HepG2 (cell line): ENCODE measurements at regions not wholly inside any gene's neighbourhood (a gene's known extent, or its start where the extent isn't known, plus 50 kb on each side); places are given as distances from the start of the nearest gene placed in this dataset.

Experiments used
- ATAC-seq: fragments of 200-7000 bp; cut with Tn5 transposase; 3 replicates; pipeline ENCODE4 v1.9.1; 2020; ENCODE audit warnings: mild to moderate bottlenecking, moderate library complexity
- BruUV-seq: library from RNA; stranded (reverse); fragments of 400-500 nt; replicated peaks from 2 replicates; lab custom pipeline; 2021; lab: Mats Ljungman, UMichigan
- CTCF ChIA-PET: fragments of 300-600 bp; formaldehyde crosslinking; extraction: SDS; loops from one replicate; lab custom pipeline; 2021; ENCODE audit warnings: low total read pairs, inconsistent platforms, low intra/inter-chr PET ratio; lab: Yijun Ruan, JAX
- POLR2A ChIA-PET: fragments of 350-600 bp; sonication (Branson Sonifier 250); formaldehyde crosslinking; loops from one replicate; lab custom pipeline; 2020; ENCODE audit warnings: antibody characterized with exemption, inconsistent platforms; lab: Yijun Ruan, JAX
- DNase-seq: peaks from one replicate; pipeline ENCODE4 v3.0.0-alpha.2; 2015; ENCODE audit warnings: low spot score
- FAIRE-seq: peaks from 3 replicates; lab custom pipeline; 2011; peaks lifted over from hg19 to GRCh38; lab: Jason Lieb, UNC
- H2AFZ ChIP-seq: one replicate; pipeline ENCODE4 v1.6.1; 2011; ENCODE audit warnings: low read length, inconsistent platforms
- H3K27ac ChIP-seq: fragments of 300-600 bp; 3 replicates; pipeline ENCODE4 v1.8.0; 2011; ENCODE audit warnings: mixed run types, mild to moderate bottlenecking, mixed read lengths, low read length, inconsistent platforms; ENCODE audit not compliant: insufficient read depth; ENCODE audit errors: extremely low read length
- H3K27me3 ChIP-seq, 2 experiments: fragments of 200-600 bp in 1 of 2; 2 replicates in 1 of 2; 3 replicates in 1 of 2; pipeline versions ENCODE4 v1.6.0 to v1.8.0; 2011; ENCODE audit warnings: low read length in 2 of 2, mild to moderate bottlenecking in 2 of 2, moderate library complexity in 2 of 2, inconsistent platforms in 1 of 2; ENCODE audit not compliant: insufficient read depth in 2 of 2, control insufficient read depth in 1 of 2
- H3K36me3 ChIP-seq, 2 experiments: fragments of 200-600 bp in 1 of 2; replicated peaks in 1 of 2; 2 replicates in 1 of 2; 3 replicates in 1 of 2; pipeline versions ENCODE4 v1.5.1 to v1.8.0; 2011; ENCODE audit warnings: low read length in 2 of 2, inconsistent platforms in 1 of 2; ENCODE audit not compliant: insufficient read depth in 2 of 2, control insufficient read depth in 1 of 2
- H3K4me1 ChIP-seq: 2 replicates; pipeline ENCODE4 v1.5.1; 2012; ENCODE audit warnings: low read length, inconsistent platforms; ENCODE audit not compliant: insufficient read depth
- H3K4me2 ChIP-seq: 2 replicates; pipeline ENCODE4 v1.6.0; 2011; ENCODE audit warnings: low read depth, low read length, inconsistent platforms
- H3K4me3 ChIP-seq, 3 experiments: fragments of 200-600 bp in 1 of 3; sonication (generic), shearing (Covaris generic) in 1 of 3; replicated peaks in 1 of 3; 2 replicates each; pipeline ENCODE4 v1.5.1; 2011 to 2016; ENCODE audit warnings: low read length in 3 of 3, inconsistent platforms in 2 of 3, low read depth in 2 of 3, mild to moderate bottlenecking in 2 of 3, control low read depth in 1 of 3, mixed read lengths in 1 of 3; ENCODE audit not compliant: insufficient read depth in 1 of 3
- H3K79me2 ChIP-seq: one replicate; pipeline ENCODE4 v1.6.1; 2011; ENCODE audit warnings: low read length, inconsistent platforms; ENCODE audit not compliant: insufficient read depth
- H3K9ac ChIP-seq: 2 replicates; pipeline ENCODE4 v1.6.0; 2011; ENCODE audit warnings: mild to moderate bottlenecking, low read depth, low read length, inconsistent platforms; ENCODE audit not compliant: insufficient read depth
- H3K9me3 ChIP-seq: 2 replicates; pipeline ENCODE4 v1.5.1; 2012; ENCODE audit warnings: mild to moderate bottlenecking, low read length
- H4K20me1 ChIP-seq: 2 replicates; pipeline ENCODE4 v1.6.0; 2011; ENCODE audit warnings: inconsistent platforms, mild to moderate bottlenecking, low read length, moderate library complexity; ENCODE audit not compliant: insufficient read depth
- HNRNPK ChIP-seq: fragments of 200-400 bp; formaldehyde crosslinking; IDR thresholded peaks from 2 replicates; pipeline ENCODE4 v1.6.1; 2018; ENCODE audit warnings: low read length, low read depth, moderate library complexity, mild to moderate bottlenecking; ENCODE audit not compliant: poor library complexity, severe bottlenecking
- KDM5B ChIP-seq: sonication (generic); formaldehyde crosslinking; IDR thresholded peaks from 2 replicates; pipeline ENCODE4 v1.4.0; 2020; ENCODE audit warnings: missing genetic modification reagents, mild to moderate bottlenecking, borderline replicate concordance
- LCORL ChIP-seq, 2 experiments: fragments of 450-650 bp in 1 of 2; sonication (generic) in 1 of 2; formaldehyde crosslinking in 1 of 2; IDR thresholded peaks; 2 replicates each; pipeline versions ENCODE4 v1.5.0 to v1.6.1; 2017 to 2020; ENCODE audit warnings: antibody characterized with exemption in 1 of 2, missing genetic modification reagents in 1 of 2
- PAWR ChIP-seq: sonication (generic); formaldehyde crosslinking; IDR thresholded peaks from 2 replicates; pipeline ENCODE4 v1.4.0; 2020; ENCODE audit warnings: missing genetic modification reagents, mild to moderate bottlenecking, borderline replicate concordance
- TSC22D2 ChIP-seq: sonication (generic); formaldehyde crosslinking; IDR thresholded peaks from 2 replicates; pipeline ENCODE4 v1.5.1; 2020; ENCODE audit warnings: missing genetic modification reagents, mild to moderate bottlenecking, borderline replicate concordance
- ZNF780A ChIP-seq: sonication (generic); formaldehyde crosslinking; IDR thresholded peaks from 2 replicates; pipeline ENCODE4 v1.8.0; 2022; ENCODE audit warnings: mild to moderate bottlenecking, missing genetic modification reagents, moderate library complexity
- in situ Hi-C: cut with HindIII; loops from 2 replicates; pipeline ENCODE4 v1.10.0; 2017; ENCODE audit warnings: low pct_unique_long_range_greater_than_20kb; ENCODE audit not compliant: extremely low pct_ligation_motif_present
- intact Hi-C: fragments of 100-400 bp; cut with micrococcal nuclease; formaldehyde crosslinking; loops from one replicate; pipeline ENCODE4 v1.10.0; 2022; ENCODE audit not compliant: unreplicated experiment
- TF ChIP-seq, protein P1 (sequence below): sonication (generic); formaldehyde crosslinking; IDR thresholded peaks from 2 replicates; pipeline ENCODE4 v1.8.1; 2023; ENCODE audit warnings: missing genetic modification reagents, inconsistent platforms, borderline replicate concordance

- no peak overlapping the region for H2AFZ ChIP-seq
- no peaks in the 10 kb centered on the region for H4K20me1 ChIP-seq
- H3K9me3 ChIP-seq, result peaks cover 84% of the 10 kb centered on the region
- H3K9ac ChIP-seq, result no peak overlapping the region
- intact Hi-C loops (no loop called here), in situ Hi-C loops (no loop called here)
- no peak overlapping the region for H3K4me2 ChIP-seq
- TF ChIP-seq PAWR (CRISPR knock-in tag) (no peak), TSC22D2 (CRISPR knock-in tag) (no peak), KDM5B (CRISPR knock-in tag) (no peak), HNRNPK (no peak), LCORL (IDR thresholded peaks at IDR 0.05) (no peak), LCORL (CRISPR knock-in tag; IDR thresholded peaks at IDR 0.05) (no peak), ZNF780A (no peak)
- TF ChIP-seq, protein P1, sequence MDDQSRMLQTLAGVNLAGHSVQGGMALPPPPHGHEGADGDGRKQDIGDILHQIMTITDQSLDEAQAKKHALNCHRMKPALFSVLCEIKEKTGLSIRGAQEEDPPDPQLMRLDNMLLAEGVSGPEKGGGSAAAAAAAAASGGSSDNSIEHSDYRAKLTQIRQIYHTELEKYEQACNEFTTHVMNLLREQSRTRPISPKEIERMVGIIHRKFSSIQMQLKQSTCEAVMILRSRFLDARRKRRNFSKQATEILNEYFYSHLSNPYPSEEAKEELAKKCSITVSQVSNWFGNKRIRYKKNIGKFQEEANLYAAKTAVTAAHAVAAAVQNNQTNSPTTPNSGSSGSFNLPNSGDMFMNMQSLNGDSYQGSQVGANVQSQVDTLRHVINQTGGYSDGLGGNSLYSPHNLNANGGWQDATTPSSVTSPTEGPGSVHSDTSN (CRISPR knock-in tag), result no peak
- no peaks in the 10 kb centered on the region for H3K4me1 ChIP-seq
- no peaks in the 10 kb centered on the region for H3K27me3 ChIP-seq
- H3K36me3 ChIP-seq, result no peaks in the 10 kb centered on the region
- FAIRE-seq, result no peak
- DNase-seq, result no peak
- CTCF ChIA-PET, result no interaction called here
- BruUV-seq, result no TSS peak
- no peak overlapping the region for H3K27ac ChIP-seq
- POLR2A ChIA-PET, result no interaction called here
- no peak overlapping the region for H3K4me3 ChIP-seq
- H3K79me2 ChIP-seq, result no peaks in the 10 kb centered on the region
- no peak for ATAC-seq
These were observed 312.7 kb upstream of the CWC22 start for GRCh38 chr2:180319586-180320405.
